Calu3 (cell line): ENCODE measurements at regions not wholly inside any gene's neighbourhood (a gene's known extent, or its start where the extent isn't known, plus 50 kb on each side); places are given as distances from the start of the nearest gene placed in this dataset.

ENCODE experiments used
- BruUV-seq: library from RNA; stranded (reverse); fragments of 400-500 nt; replicated peaks from 2 replicates; lab custom pipeline; 2021; lab: Mats Ljungman, UMichigan
- CTCF ChIA-PET: fragments of 300-600 bp; sonication (Branson Sonifier 250); formaldehyde crosslinking; loops from one replicate; lab custom pipeline; 2022; ENCODE audit warnings: antibody characterized with exemption; lab: Charles Lee
- DNase-seq: peaks from one replicate; pipeline ENCODE4 v3.0.0; 2022
- H3K27ac Mint-ChIP-seq: one replicate; pipeline ENCODE4 v1.8.0; 2022; ENCODE audit warnings: mixed read lengths; ENCODE audit not compliant: unreplicated experiment
- H3K27me3 Mint-ChIP-seq: one replicate; pipeline ENCODE4 v1.8.0; 2022; ENCODE audit warnings: mixed read lengths; ENCODE audit not compliant: unreplicated experiment
- H3K36me3 Mint-ChIP-seq: one replicate; pipeline ENCODE4 v1.8.0; 2022; ENCODE audit warnings: mild to moderate bottlenecking, moderate library complexity, mixed read lengths; ENCODE audit not compliant: insufficient read depth, unreplicated experiment
- H3K4me1 Mint-ChIP-seq: one replicate; pipeline ENCODE4 v1.8.0; 2022; ENCODE audit warnings: mild to moderate bottlenecking, low read depth, mixed read lengths; ENCODE audit not compliant: unreplicated experiment
- H3K4me3 Mint-ChIP-seq: one replicate; pipeline ENCODE4 v1.8.0; 2022; ENCODE audit warnings: mild to moderate bottlenecking, low read depth, moderate library complexity, mixed read lengths; ENCODE audit not compliant: unreplicated experiment
- H3K9me3 Mint-ChIP-seq: one replicate; pipeline ENCODE4 v1.8.0; 2022; ENCODE audit warnings: low read depth, mixed read lengths; ENCODE audit not compliant: unreplicated experiment
- CTCF ChIP-seq: fragments of 200-600 bp; IDR thresholded peaks from one replicate; pipeline ENCODE4 v1.8.0; 2022; ENCODE audit warnings: antibody characterized with exemption; ENCODE audit not compliant: unreplicated experiment
- intact Hi-C: fragments of 100-400 bp; cut with micrococcal nuclease; formaldehyde crosslinking; loops from one replicate; pipeline ENCODE4 v1.10.0; 2022; ENCODE audit not compliant: unreplicated experiment

- Mint-ChIP-seq H3K27ac (no peak overlapping the region), H3K27me3 (no peaks in the 10 kb centered on the region), H3K9me3 (peaks cover 2% of the 10 kb centered on the region), H3K4me3 (no peak overlapping the region), H3K36me3 (peaks cover 6% of the 10 kb centered on the region), H3K4me1 (no peaks in the 10 kb centered on the region)
- BruUV-seq, result no TSS peak
- CTCF ChIA-PET, result no interaction called here
- DNase-seq, result no peak
- TF ChIP-seq CTCF, result no peak
- intact Hi-C loops, result no loop called here
These were observed 202.9 kb downstream of the SUCLA2 start for GRCh38 chr13:47798194-47798593.

- no peak for DNase-seq
- Mint-ChIP-seq H3K4me1 (no peaks in the 10 kb centered on the region), H3K27me3 (no peaks in the 10 kb centered on the region), H3K9me3 (no peaks in the 10 kb centered on the region), H3K27ac (no peak overlapping the region), H3K36me3 (peaks cover 2% of the 10 kb centered on the region), H3K4me3 (no peak overlapping the region)
- intact Hi-C loops, result no loop called here
- no peak for TF ChIP-seq CTCF
- CTCF ChIA-PET, result no interaction called here
- no TSS peak for BruUV-seq
These were observed 204.3 kb downstream of the SUCLA2 start for GRCh38 chr13:47796816-47797215.

- intact Hi-C loops, result no loop called here
- CTCF ChIA-PET, result no interaction called here
- BruUV-seq, result no TSS peak
These were observed 206.1 kb downstream of the SUCLA2 start for GRCh38 chr13:47794963-47795362.

GRCh38 chr13:47790755-47791154, 210.3 kb downstream of the SUCLA2 start:
- DNase-seq, result no peak
- CTCF ChIA-PET, result no interaction called here
- H3K4me3 Mint-ChIP-seq, result no peak overlapping the region
- no TSS peak for BruUV-seq
- no peak for TF ChIP-seq CTCF
- no peaks in the 10 kb centered on the region for H3K36me3 Mint-ChIP-seq
- H3K27ac Mint-ChIP-seq, result no peak overlapping the region
- H3K27me3 Mint-ChIP-seq, result no peaks in the 10 kb centered on the region
- H3K9me3 Mint-ChIP-seq, result peaks cover 8% of the 10 kb centered on the region
- intact Hi-C loops, result no loop called here
- H3K4me1 Mint-ChIP-seq, result no peaks in the 10 kb centered on the region

More at GRCh38 chr13:47794963-47795362, 206.1 kb downstream of the SUCLA2 start:
- TF ChIP-seq CTCF, result no peak
- no peaks in the 10 kb centered on the region for H3K27me3 Mint-ChIP-seq
- no peak overlapping the region for H3K27ac Mint-ChIP-seq
- DNase-seq, result no peak
- peaks cover 5% of the 10 kb centered on the region for H3K9me3 Mint-ChIP-seq
- H3K4me1 Mint-ChIP-seq, result no peaks in the 10 kb centered on the region
- H3K36me3 Mint-ChIP-seq, result no peaks in the 10 kb centered on the region
- no peak overlapping the region for H3K4me3 Mint-ChIP-seq
